OCI-LY7 (cell line): ENCODE measurements at regions not wholly inside any gene's neighbourhood (a gene's known extent, or its start where the extent isn't known, plus 50 kb on each side); places are given as distances from the start of the nearest gene placed in this dataset.

Experiments
- CTCF ChIP-seq: fragments of 200-600 bp; sonication (generic); conservative IDR thresholded peaks from 2 replicates; pipeline ENCODE4 v1.5.1; 2014; ENCODE audit warnings: mild to moderate bottlenecking, antibody characterized with exemption, low read length, moderate library complexity, mixed read lengths
- EZH2phosphoT487 ChIP-seq: fragments of 200-600 bp; sonication (generic); IDR thresholded peaks from 2 replicates; pipeline ENCODE4 v1.6.1; 2018; ENCODE audit warnings: low read depth, borderline replicate concordance, mild to moderate bottlenecking, mixed run types, antibody characterized with exemption, low read length, moderate library complexity, mixed read lengths

- TF ChIP-seq EZH2phosphoT487 (no peak), CTCF (no peak)
Measured at GRCh38 chr2:82857967-82858366, 1601.1 kb downstream of the SUCLG1 start.
